ENCODE measurements at regions not wholly inside any gene's neighbourhood (a gene's known extent, or its start where the extent isn't known, plus 50 kb on each side); places are given as distances from the start of the nearest gene placed in this dataset.

GRCh38 chr5:33361781-33362180 is 79.0 kb upstream of the TARS1 start:
- Mint-ChIP-seq H3K27ac (no peak overlapping the region), H3K27me3 (no peaks in the 10 kb centered on the region), H3K9me3 (peaks cover 6% of the 10 kb centered on the region), H3K4me1 (peaks cover 5% of the 10 kb centered on the region), H3K36me3 (ENCODE audit: low read depth) (no peaks in the 10 kb centered on the region), H3K4me3 (no peak overlapping the region)
- DNase-seq, result no peak
- no peak for ATAC-seq

DNA sequence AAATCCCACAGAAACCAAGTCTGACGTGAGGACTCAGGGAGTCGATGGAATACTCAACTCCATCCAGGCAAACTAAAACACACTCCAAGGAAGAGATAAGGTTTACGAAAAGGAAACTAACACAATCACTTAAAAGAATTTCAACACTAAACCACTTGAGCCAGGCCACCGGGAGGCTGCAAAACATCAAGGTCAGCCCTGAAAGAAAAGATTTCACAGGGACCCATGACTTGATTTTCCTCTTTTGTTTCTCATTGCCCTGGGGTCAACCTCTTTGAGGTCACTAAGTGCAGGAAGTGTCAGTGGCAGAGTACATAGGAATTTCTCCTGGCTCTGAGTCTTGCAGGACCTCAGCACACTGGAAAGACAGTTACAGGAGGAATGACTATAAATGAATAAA is 77.8 kb upstream of the TARS1 start:
- Mint-ChIP-seq H3K4me3 (no peak overlapping the region), H3K36me3 (ENCODE audit: low read depth) (no peaks in the 10 kb centered on the region), H3K9me3 (peaks cover 6% of the 10 kb centered on the region), H3K4me1 (peaks cover 5% of the 10 kb centered on the region), H3K27ac (no peak overlapping the region), H3K27me3 (no peaks in the 10 kb centered on the region)
- ATAC-seq (no peak), DNase-seq (no peak)

DNA sequence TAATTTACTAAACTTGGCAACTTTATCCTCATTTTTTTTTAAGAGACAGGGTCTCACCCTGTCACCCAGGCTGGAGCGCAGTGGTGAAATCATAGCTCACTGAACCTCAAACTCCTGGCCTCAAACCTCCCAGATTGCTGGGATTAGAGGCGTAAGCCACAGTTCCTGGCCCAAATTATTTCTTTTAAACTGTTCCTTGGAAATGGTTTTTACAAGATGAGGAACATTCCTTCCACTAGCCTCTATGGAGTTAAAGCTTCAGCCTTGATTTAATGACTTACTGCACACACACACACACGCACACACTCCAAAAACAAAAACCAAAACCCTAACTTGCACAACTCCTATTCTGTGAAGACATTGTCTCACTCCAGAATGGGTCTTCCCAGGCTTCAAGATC is 77.2 kb upstream of the TARS1 start:
- no peaks in the 10 kb centered on the region for H3K36me3 Mint-ChIP-seq (ENCODE audit: low read depth)
- ATAC-seq (no peak), DNase-seq (no peak)
- H3K4me1 Mint-ChIP-seq, result peaks cover 5% of the 10 kb centered on the region
- H3K4me3 Mint-ChIP-seq, result no peak overlapping the region
- H3K9me3 Mint-ChIP-seq, result peaks cover 6% of the 10 kb centered on the region
- no peaks in the 10 kb centered on the region for H3K27me3 Mint-ChIP-seq
- no peak overlapping the region for H3K27ac Mint-ChIP-seq

DNA sequence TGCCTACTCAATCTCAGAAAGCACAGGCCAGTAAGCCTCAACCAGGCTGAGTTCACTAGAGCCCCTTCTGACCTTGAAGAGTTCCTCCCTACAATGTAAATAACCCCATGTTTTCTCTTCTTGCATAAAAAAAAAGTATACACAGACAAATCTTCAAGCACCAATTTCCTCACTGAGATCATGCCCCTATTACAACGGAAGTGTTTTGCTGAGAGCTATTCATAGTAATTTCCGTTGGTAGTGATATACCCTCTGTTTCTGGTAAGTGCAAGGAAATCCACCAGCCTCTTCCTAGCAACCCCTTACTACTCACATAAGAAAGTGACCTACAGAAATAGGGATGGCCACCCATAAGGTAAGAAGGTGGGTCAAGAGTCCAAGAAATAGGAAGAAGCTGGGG is 76.4 kb upstream of the TARS1 start:
- no peak for DNase-seq
- Mint-ChIP-seq H3K36me3 (ENCODE audit: low read depth) (no peaks in the 10 kb centered on the region), H3K4me3 (no peak overlapping the region), H3K27me3 (no peaks in the 10 kb centered on the region), H3K27ac (no peak overlapping the region), H3K4me1 (peaks cover 5% of the 10 kb centered on the region), H3K9me3 (no peaks in the 10 kb centered on the region)
- ATAC-seq, result no peak

GRCh38 chr5:33367416-33367815 is 73.3 kb upstream of the TARS1 start:
- ATAC-seq (no peak), DNase-seq (no peak)
- H3K4me1 Mint-ChIP-seq, result peaks cover 5% of the 10 kb centered on the region
- H3K9me3 Mint-ChIP-seq, result no peaks in the 10 kb centered on the region
- no peaks in the 10 kb centered on the region for H3K36me3 Mint-ChIP-seq (ENCODE audit: low read depth)
- no peaks in the 10 kb centered on the region for H3K27me3 Mint-ChIP-seq
- H3K4me3 Mint-ChIP-seq, result no peak overlapping the region
- no peak overlapping the region for H3K27ac Mint-ChIP-seq

DNA sequence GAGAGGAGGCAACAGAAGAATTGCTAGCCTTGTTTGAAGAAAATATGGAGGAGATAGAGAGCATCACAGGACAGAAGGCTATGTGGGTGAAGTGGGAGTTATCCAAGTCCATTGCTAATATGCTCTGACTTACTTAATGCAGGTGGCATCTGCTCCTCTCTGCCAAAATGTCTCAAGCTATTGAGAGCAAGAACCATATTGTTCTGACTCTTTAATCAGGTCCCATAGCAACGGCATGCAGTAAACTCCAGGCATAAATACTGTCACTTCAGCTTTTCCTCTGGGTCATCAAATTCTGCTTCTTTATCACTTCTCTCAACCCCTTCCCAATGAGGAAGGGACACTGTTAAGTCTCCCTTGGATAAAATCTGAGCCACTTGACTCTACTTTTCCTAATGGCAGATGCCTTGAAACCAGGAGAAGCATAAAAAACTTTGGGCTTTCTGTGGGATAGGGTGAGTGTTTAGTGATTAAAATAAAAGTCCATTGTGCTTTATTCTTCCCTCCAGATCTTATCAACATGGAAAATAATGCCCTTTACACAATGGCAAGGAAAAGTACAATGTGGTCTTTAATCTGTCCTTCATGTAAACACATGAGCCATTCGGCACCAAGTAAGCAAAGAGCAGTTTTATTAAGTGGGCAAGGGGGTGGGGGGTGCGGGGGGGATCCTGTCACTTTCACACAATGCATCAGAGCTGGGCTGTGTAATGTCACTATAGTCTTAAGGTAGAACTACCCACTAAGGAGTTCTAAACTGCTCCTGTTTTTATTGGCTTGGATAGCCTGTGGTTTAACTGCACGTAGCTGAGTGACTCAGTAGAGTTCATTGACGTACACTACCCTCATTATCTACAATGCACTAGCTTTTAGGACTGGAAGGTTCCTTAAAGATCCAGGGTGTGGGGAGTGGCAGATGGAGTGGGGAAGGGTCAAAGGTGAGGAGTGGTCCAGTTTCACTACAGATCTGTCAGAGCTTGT is 71.0 kb upstream of the TARS1 start:
- no peaks in the 10 kb centered on the region for H3K27me3 Mint-ChIP-seq
- H3K36me3 Mint-ChIP-seq (ENCODE audit: low read depth), result no peaks in the 10 kb centered on the region
- no peak for DNase-seq

GRCh38 chr5:33370466-33370859 is 70.3 kb upstream of the TARS1 start:
- DNase-seq (no peak), ATAC-seq (no peak)
- H3K9me3 Mint-ChIP-seq, result no peaks in the 10 kb centered on the region
- H3K36me3 Mint-ChIP-seq (ENCODE audit: low read depth), result no peaks in the 10 kb centered on the region
- H3K27me3 Mint-ChIP-seq, result no peaks in the 10 kb centered on the region
- H3K4me3 Mint-ChIP-seq, result no peak overlapping the region
- no peaks in the 10 kb centered on the region for H3K4me1 Mint-ChIP-seq
- no peak overlapping the region for H3K27ac Mint-ChIP-seq

More for the DNA sequence above, 71.0 kb upstream of the TARS1 start:
- H3K9me3 Mint-ChIP-seq, result no peaks in the 10 kb centered on the region
- no peaks in the 10 kb centered on the region for H3K4me1 Mint-ChIP-seq
- H3K4me3 Mint-ChIP-seq, result no peak overlapping the region
- no peak overlapping the region for H3K27ac Mint-ChIP-seq
- ATAC-seq, result no peak

- H3K4me1 Mint-ChIP-seq, result no peaks in the 10 kb centered on the region
- H3K36me3 Mint-ChIP-seq (ENCODE audit: low read depth), result no peaks in the 10 kb centered on the region
- no peak overlapping the region for H3K27ac Mint-ChIP-seq
- DNase-seq (no peak), ATAC-seq (no peak)
- H3K4me3 Mint-ChIP-seq, result no peak overlapping the region
- H3K27me3 Mint-ChIP-seq, result no peaks in the 10 kb centered on the region
- no peaks in the 10 kb centered on the region for H3K9me3 Mint-ChIP-seq
Observed at GRCh38 chr5:33371660-33372059, 69.1 kb upstream of the TARS1 start.

- H3K4me3 Mint-ChIP-seq, result no peak overlapping the region
- H3K27me3 Mint-ChIP-seq, result no peaks in the 10 kb centered on the region
- H3K36me3 Mint-ChIP-seq (ENCODE audit: low read depth), result no peaks in the 10 kb centered on the region
- H3K4me1 Mint-ChIP-seq, result no peaks in the 10 kb centered on the region
- DNase-seq, result no peak
- H3K9me3 Mint-ChIP-seq, result no peaks in the 10 kb centered on the region
- no peak for ATAC-seq
- no peak overlapping the region for H3K27ac Mint-ChIP-seq
Observed at GRCh38 chr5:33372721-33373472, 67.9 kb upstream of the TARS1 start.

DNA sequence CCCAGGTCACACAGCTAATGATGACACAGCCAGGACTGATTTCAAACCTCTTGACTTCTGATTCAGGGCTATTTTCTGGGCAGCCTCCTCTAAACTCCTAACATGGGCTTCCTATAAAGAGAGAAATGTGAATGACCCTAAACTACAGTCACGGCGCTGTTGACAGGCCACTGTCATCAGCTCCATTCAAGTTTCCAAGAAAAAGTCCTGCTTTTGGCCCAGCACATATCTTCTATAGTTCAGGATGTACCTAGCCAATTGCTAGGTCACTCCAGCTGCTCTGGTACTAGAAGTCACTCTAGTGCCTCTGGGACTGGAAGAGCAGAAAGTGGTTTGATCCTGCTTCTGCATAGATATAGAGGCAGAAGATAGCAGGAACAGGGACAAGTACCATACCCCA is 64.9 kb upstream of the TARS1 start:
- ATAC-seq (no peak), DNase-seq (no peak)
- no peaks in the 10 kb centered on the region for H3K36me3 Mint-ChIP-seq (ENCODE audit: low read depth)
- H3K4me1 Mint-ChIP-seq, result no peaks in the 10 kb centered on the region
- H3K9me3 Mint-ChIP-seq, result no peaks in the 10 kb centered on the region
- no peak overlapping the region for H3K4me3 Mint-ChIP-seq
- no peak overlapping the region for H3K27ac Mint-ChIP-seq
- H3K27me3 Mint-ChIP-seq, result no peaks in the 10 kb centered on the region

DNA sequence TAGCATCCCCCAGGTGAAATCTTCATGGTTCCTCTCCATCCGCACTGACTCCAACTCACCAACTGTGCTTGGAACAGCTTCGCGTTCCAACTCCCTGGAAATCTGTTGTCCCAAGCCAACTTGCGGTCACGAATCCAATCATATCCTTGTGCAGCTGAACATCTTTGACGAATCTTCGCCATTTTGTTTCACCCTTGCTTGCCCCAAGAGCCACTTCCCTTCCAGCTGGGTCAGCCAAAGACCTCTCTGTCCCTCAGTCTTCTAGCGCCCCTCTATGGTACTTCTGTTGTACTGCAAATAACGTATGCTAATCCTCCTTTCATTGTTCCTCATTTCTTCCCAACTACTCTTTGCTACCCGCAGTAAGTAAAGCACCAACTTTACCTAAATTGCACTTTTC is 61.0 kb upstream of the TARS1 start:
- no peaks in the 10 kb centered on the region for H3K9me3 Mint-ChIP-seq

GRCh38 chr5:33381243-33381642 is 59.5 kb upstream of the TARS1 start:
- Mint-ChIP-seq H3K36me3 (ENCODE audit: low read depth) (no peaks in the 10 kb centered on the region), H3K9me3 (peaks cover 9% of the 10 kb centered on the region), H3K4me1 (no peaks in the 10 kb centered on the region), H3K4me3 (no peak overlapping the region), H3K27me3 (no peaks in the 10 kb centered on the region), H3K27ac (no peak overlapping the region)
- DNase-seq (no peak), ATAC-seq (no peak)

More for the DNA sequence above, 61.0 kb upstream of the TARS1 start:
- DNase-seq (no peak), ATAC-seq (no peak)
- Mint-ChIP-seq H3K27ac (no peak overlapping the region), H3K36me3 (ENCODE audit: low read depth) (no peaks in the 10 kb centered on the region), H3K4me1 (no peaks in the 10 kb centered on the region), H3K27me3 (no peaks in the 10 kb centered on the region), H3K4me3 (no peak overlapping the region)

Data from activated naive CD8-positive, alpha-beta T cell treated with anti-CD3 and anti-CD28 coated beads, Interleukin-2, amount 50 U/mL, for 24 hours (primary cell).